Mesendoderm (in vitro differentiated cells): ENCODE measurements at regions not wholly inside any gene's neighbourhood (a gene's known extent, or its start where the extent isn't known, plus 50 kb on each side); places are given as distances from the start of the nearest gene placed in this dataset.
"Not testable (repeated sequence)": the region's sequence is repeated elsewhere in the genome, so short reads cannot be mapped to it uniquely, and the experiment has no call there.

Source experiments
- DNase-seq: peaks from one replicate; pipeline ENCODE4 v3.0.0; 2013
- H2AK5ac ChIP-seq: 2 replicates; pipeline ENCODE4 v1.6.1; 2013; ENCODE audit warnings: low read length, inconsistent platforms
- H2BK120ac ChIP-seq: 2 replicates; pipeline ENCODE4 v1.6.1; 2013; ENCODE audit warnings: low read depth, mild to moderate bottlenecking, low read length, moderate library complexity, mixed read lengths
- H2BK15ac ChIP-seq: replicated peaks from 2 replicates; pipeline ENCODE4 v1.6.1; 2013; ENCODE audit warnings: low read depth, mild to moderate bottlenecking, moderate library complexity
- H2BK5ac ChIP-seq: 2 replicates; pipeline ENCODE4 v1.6.1; 2013; ENCODE audit warnings: low read length, inconsistent platforms
- H3K18ac ChIP-seq: 2 replicates; pipeline ENCODE4 v1.6.1; 2013; ENCODE audit warnings: mild to moderate bottlenecking, low read length, mixed read lengths
- H3K23ac ChIP-seq: one replicate; pipeline ENCODE4 v1.6.1; 2013; ENCODE audit warnings: low read length
- H3K27ac ChIP-seq: 2 replicates; pipeline ENCODE4 v1.5.1; 2013; ENCODE audit warnings: low read depth, mild to moderate bottlenecking, inconsistent platforms, low read length, moderate library complexity
- H3K27me3 ChIP-seq: 2 replicates; pipeline ENCODE4 v1.6.1; 2013; ENCODE audit warnings: low read length, control low read depth, mild to moderate bottlenecking, inconsistent platforms; ENCODE audit not compliant: insufficient read depth, poor library complexity
- H3K36me3 ChIP-seq: 2 replicates; pipeline ENCODE4 v1.6.1; 2013; ENCODE audit warnings: low read length, inconsistent platforms; ENCODE audit not compliant: control insufficient read depth, insufficient read depth
- H3K4ac ChIP-seq: one replicate; pipeline ENCODE4 v1.6.1; 2013; ENCODE audit warnings: low read depth, mild to moderate bottlenecking, low read length, moderate library complexity
- H3K4me1 ChIP-seq: 2 replicates; pipeline ENCODE4 v1.6.1; 2013; ENCODE audit warnings: low read depth, low read length, inconsistent platforms; ENCODE audit not compliant: control insufficient read depth
- H3K4me2 ChIP-seq: 2 replicates; pipeline ENCODE4 v1.6.1; 2013; ENCODE audit warnings: low read length
- H3K4me3 ChIP-seq: 2 replicates; pipeline ENCODE4 v1.5.1; 2013; ENCODE audit warnings: mild to moderate bottlenecking, low read length
- H3K56ac ChIP-seq: one replicate; pipeline ENCODE4 v1.6.1; 2013; ENCODE audit warnings: low read length
- H3K79me1 ChIP-seq: 2 replicates; pipeline ENCODE4 v1.6.1; 2013; ENCODE audit warnings: low read length, inconsistent platforms
- H3K79me2 ChIP-seq: 2 replicates; pipeline ENCODE4 v1.6.1; 2013; ENCODE audit warnings: mild to moderate bottlenecking, low read length; ENCODE audit not compliant: control insufficient read depth, insufficient read depth
- H3K9ac ChIP-seq: 2 replicates; pipeline ENCODE4 v1.6.1; 2013; ENCODE audit warnings: low read length, inconsistent platforms
- H4K5ac ChIP-seq: one replicate; pipeline ENCODE4 v1.6.1; 2013; ENCODE audit warnings: low read length
- H4K8ac ChIP-seq: one replicate; pipeline ENCODE4 v1.6.1; 2013; ENCODE audit warnings: low read depth, mild to moderate bottlenecking, control low read depth, low read length, moderate library complexity
- WGBS: extraction: QIAGEN DNeasy Blood & Tissue Kit; methylation state at CpG from one replicate; pipeline ENCODE4 v1.1.7; 2013; ENCODE audit warnings: low lambda C conversion rate, missing lambda C conversion rate; ENCODE audit not compliant: insufficient coverage; ENCODE audit errors: extremely low coverage; 5-methylcytosine and 5-hydroxymethylcytosine counted together

- no peak overlapping the region for H3K23ac ChIP-seq
- no peak overlapping the region for H3K4ac ChIP-seq
- H3K4me2 ChIP-seq, result no peak overlapping the region
- WGBS, result 100% methylated on average over 3 of the region's 8 CpGs
- H3K79me2 ChIP-seq, result no peaks in the 10 kb centered on the region
- H2AK5ac ChIP-seq, result no peak overlapping the region
- H4K8ac ChIP-seq, result no peak overlapping the region
- H3K27ac ChIP-seq, result no peak overlapping the region
- H3K9ac ChIP-seq, result no peak overlapping the region
- no peak overlapping the region for H3K18ac ChIP-seq
- no peak for DNase-seq
- no peaks in the 10 kb centered on the region for H3K36me3 ChIP-seq
- H2BK120ac ChIP-seq, result no peak overlapping the region
- H3K56ac ChIP-seq, result no peak overlapping the region
- H3K79me1 ChIP-seq, result no peaks in the 10 kb centered on the region
- no peak overlapping the region for H4K5ac ChIP-seq
- H2BK15ac ChIP-seq, result no peak overlapping the region
- H3K27me3 ChIP-seq, result no peaks in the 10 kb centered on the region
- no peak overlapping the region for H3K4me3 ChIP-seq
- no peak overlapping the region for H2BK5ac ChIP-seq
- H3K4me1 ChIP-seq, result no peaks in the 10 kb centered on the region
Measured at GRCh38 chr14:87754520-87755223, 238.3 kb downstream of the GALC start.

DNA sequence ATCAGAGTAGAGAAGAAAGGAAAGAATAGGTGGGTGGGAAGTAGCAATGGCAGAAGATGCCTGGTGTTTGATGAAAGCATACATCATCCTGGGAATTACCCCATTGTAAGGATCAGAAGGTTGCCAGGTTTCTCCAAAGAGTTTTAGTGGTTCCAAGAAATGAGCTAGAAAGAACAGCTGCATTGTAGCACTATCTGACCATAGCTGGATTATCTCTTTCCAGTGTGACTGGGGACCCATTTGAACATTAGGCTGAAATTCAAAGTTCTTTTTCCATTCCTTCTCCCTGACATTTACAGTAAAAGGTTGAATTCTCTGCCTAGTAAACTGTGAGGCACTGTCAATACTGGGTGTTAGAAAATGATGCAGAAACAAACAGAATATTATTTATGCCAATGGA, 244.4 kb downstream of the GALC start:
- DNase-seq, result no peak
- Histone ChIP-seq H3K79me1 (no peaks in the 10 kb centered on the region), H3K4ac (no peak overlapping the region), H3K4me2 (no peak overlapping the region), H3K9ac (no peak overlapping the region), H3K27ac (no peak overlapping the region), H3K56ac (no peak overlapping the region), H3K4me3 (no peak overlapping the region), H2BK120ac (no peak overlapping the region), H3K18ac (no peak overlapping the region), H2BK5ac (no peak overlapping the region), H3K4me1 (no peaks in the 10 kb centered on the region), H3K79me2 (no peaks in the 10 kb centered on the region), H2BK15ac (no peak overlapping the region), H3K36me3 (no peaks in the 10 kb centered on the region), H2AK5ac (no peak overlapping the region), H4K8ac (no peak overlapping the region), H4K5ac (no peak overlapping the region), H3K23ac (no peak overlapping the region), H3K27me3 (no peaks in the 10 kb centered on the region)

GRCh38 chr14:87745507-87746118, 247.4 kb downstream of the GALC start:
- no peak overlapping the region for H3K4ac ChIP-seq
- WGBS, result no CpG with 5 or more reads among the region's 3 CpGs
- no peaks in the 10 kb centered on the region for H3K27me3 ChIP-seq
- no peaks in the 10 kb centered on the region for H3K79me1 ChIP-seq
- H4K8ac ChIP-seq, result no peak overlapping the region
- no peak overlapping the region for H2BK5ac ChIP-seq
- no peak overlapping the region for H4K5ac ChIP-seq
- no peak overlapping the region for H3K9ac ChIP-seq
- no peak overlapping the region for H2AK5ac ChIP-seq
- no peaks in the 10 kb centered on the region for H3K79me2 ChIP-seq
- H3K4me3 ChIP-seq, result no peak overlapping the region
- H3K23ac ChIP-seq, result no peak overlapping the region
- H2BK15ac ChIP-seq, result no peak overlapping the region
- no peak overlapping the region for H3K56ac ChIP-seq
- H3K4me2 ChIP-seq, result no peak overlapping the region
- H2BK120ac ChIP-seq, result no peak overlapping the region
- H3K36me3 ChIP-seq, result no peaks in the 10 kb centered on the region
- no peak overlapping the region for H3K18ac ChIP-seq
- no peak overlapping the region for H3K27ac ChIP-seq
- DNase-seq, result peak; percentile 82
- H3K4me1 ChIP-seq, result no peaks in the 10 kb centered on the region

GRCh38 chr14:87734577-87735360, 258.2 kb downstream of the GALC start:
- H2BK5ac ChIP-seq, H3K4me3 ChIP-seq: not testable (repeated sequence)
- WGBS, result no CpG with 5 or more reads among the region's 49 CpGs

DNA sequence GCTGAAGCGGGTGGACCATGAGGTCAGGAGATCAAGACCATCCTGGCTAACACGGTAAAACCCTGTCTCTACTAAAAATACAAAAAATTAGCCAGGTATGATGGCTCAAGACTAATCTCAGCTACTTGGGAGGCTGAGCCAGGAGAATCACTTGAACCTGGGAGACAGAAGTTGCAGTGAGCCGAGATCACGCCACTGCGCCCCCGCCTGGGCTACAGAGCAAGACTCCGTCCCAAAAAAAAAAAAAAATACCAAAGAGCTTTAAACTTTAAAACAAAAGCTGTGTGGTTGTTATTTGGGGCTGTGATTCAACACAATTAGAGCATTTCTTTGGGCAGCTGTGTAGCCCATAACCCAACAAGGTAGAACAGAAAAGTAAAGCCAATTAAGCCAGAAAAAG, 259.9 kb downstream of the GALC start:
- not testable (repeated sequence) for H3K18ac ChIP-seq, H3K4me3 ChIP-seq, H3K4me2 ChIP-seq, H3K36me3 ChIP-seq, H2BK120ac ChIP-seq, H2AK5ac ChIP-seq, H3K4me1 ChIP-seq, DNase-seq, H2BK15ac ChIP-seq, H3K23ac ChIP-seq, H3K79me1 ChIP-seq, H4K5ac ChIP-seq, H3K79me2 ChIP-seq, H3K27me3 ChIP-seq, H4K8ac ChIP-seq, H3K56ac ChIP-seq, H3K9ac ChIP-seq, H3K27ac ChIP-seq, H2BK5ac ChIP-seq, H3K4ac ChIP-seq
- no CpG with 5 or more reads among the region's 7 CpGs for WGBS

More at GRCh38 chr14:87734577-87735360, 258.2 kb downstream of the GALC start:
- not testable (repeated sequence) for H3K4me2 ChIP-seq, H3K79me1 ChIP-seq, H3K56ac ChIP-seq, H2BK120ac ChIP-seq, H3K18ac ChIP-seq, H3K36me3 ChIP-seq, H3K27ac ChIP-seq, H3K4ac ChIP-seq, DNase-seq, H3K4me1 ChIP-seq, H2BK15ac ChIP-seq, H3K27me3 ChIP-seq, H4K5ac ChIP-seq, H3K9ac ChIP-seq, H2AK5ac ChIP-seq, H3K79me2 ChIP-seq, H3K23ac ChIP-seq, H4K8ac ChIP-seq
